MCF 10A (cell line): ENCODE measurements at regions not wholly inside any gene's neighbourhood (a gene's known extent, or its start where the extent isn't known, plus 50 kb on each side); places are given as distances from the start of the nearest gene placed in this dataset.
A peak's percentile ranks its signal among the peaks of the same experiment; 100 is the strongest.

Source experiments
- BruUV-seq: library from RNA; stranded (reverse); fragments of 400-500 nt; replicated peaks from 2 replicates; lab custom pipeline; 2021; lab: Mats Ljungman, UMichigan
- CTCF ChIA-PET: fragments of 300-600 bp; sonication (Branson Sonifier 250); formaldehyde crosslinking; extraction: SDS; loops from one replicate; lab custom pipeline; 2021; ENCODE audit warnings: antibody characterized with exemption, inconsistent platforms; lab: Yijun Ruan, JAX
- POLR2A ChIA-PET: fragments of 300-600, 350-650 bp; sonication (Branson Sonifier 250); formaldehyde crosslinking; extraction: SDS; loops from one replicate; lab custom pipeline; 2020; ENCODE audit warnings: antibody characterized with exemption, inconsistent platforms; lab: Yijun Ruan, JAX
- DNase-seq: peaks from one replicate; pipeline ENCODE4 v3.0.0-alpha.2; 2018; ENCODE audit not compliant: unreplicated experiment
- H3K27ac Mint-ChIP-seq: one replicate; pipeline ENCODE4 v1.8.0; 2022; ENCODE audit warnings: mild to moderate bottlenecking, low read depth, mixed read lengths; ENCODE audit not compliant: unreplicated experiment
- H3K27me3 Mint-ChIP-seq: one replicate; pipeline ENCODE4 v1.8.0; 2022; ENCODE audit warnings: mixed read lengths; ENCODE audit not compliant: insufficient read depth, unreplicated experiment
- H3K36me3 Mint-ChIP-seq: one replicate; pipeline ENCODE4 v1.8.0; 2022; ENCODE audit warnings: mild to moderate bottlenecking, moderate library complexity, mixed read lengths; ENCODE audit not compliant: insufficient read depth, unreplicated experiment
- H3K4me1 Mint-ChIP-seq: one replicate; pipeline ENCODE4 v1.8.0; 2022; ENCODE audit warnings: mixed read lengths; ENCODE audit not compliant: insufficient read depth, unreplicated experiment
- H3K4me3 Mint-ChIP-seq: one replicate; pipeline ENCODE4 v1.8.0; 2022; ENCODE audit warnings: mild to moderate bottlenecking, moderate library complexity, mixed read lengths; ENCODE audit not compliant: unreplicated experiment
- H3K9me3 Mint-ChIP-seq: one replicate; pipeline ENCODE4 v1.8.0; 2022; ENCODE audit warnings: mixed read lengths; ENCODE audit not compliant: unreplicated experiment
- CTCF ChIP-seq: fragments of 200-600 bp; IDR thresholded peaks from one replicate; pipeline ENCODE4 v1.8.0; 2022; ENCODE audit warnings: antibody characterized with exemption, mild to moderate bottlenecking; ENCODE audit not compliant: unreplicated experiment
- intact Hi-C: fragments of 100-400 bp; cut with micrococcal nuclease; formaldehyde crosslinking; loops from 2 replicates; pipeline ENCODE4 v1.14.1; 2022

- BruUV-seq: no TSS peak
- ChIA-PET CTCF (interaction anchor here (0.7 kb wide), 1 partner anchor 864 kb away, joined by 3 read pairs; no protein-coding TSS in a partner anchor), POLR2A (no interaction called here)
- Mint-ChIP-seq H3K4me1 (no peaks in the 10 kb centered on the region), H3K27me3 (no peaks in the 10 kb centered on the region), H3K27ac (no peak overlapping the region), H3K36me3 (peaks cover 6% of the 10 kb centered on the region), H3K9me3 (no peaks in the 10 kb centered on the region), H3K4me3 (no peak overlapping the region)
- intact Hi-C loops: no loop called here
- DNase-seq: no peak
- no peak for TF ChIP-seq CTCF
Observed at GRCh38 chr2:78315368-78315767, 710.1 kb upstream of the REG3G start.

GRCh38 chr2:78318275-78318674 is 707.2 kb upstream of the REG3G start:
- ChIA-PET POLR2A (no interaction called here), CTCF (no interaction called here)
- TF ChIP-seq CTCF: no peak
- Mint-ChIP-seq H3K9me3 (no peaks in the 10 kb centered on the region), H3K27me3 (no peaks in the 10 kb centered on the region), H3K4me1 (no peaks in the 10 kb centered on the region), H3K4me3 (no peak overlapping the region), H3K36me3 (peaks cover 6% of the 10 kb centered on the region), H3K27ac (no peak overlapping the region)
- no TSS peak for BruUV-seq
- DNase-seq: no peak
- intact Hi-C loops: no loop called here

- no peak for DNase-seq
- Mint-ChIP-seq H3K27me3 (no peaks in the 10 kb centered on the region), H3K36me3 (no peaks in the 10 kb centered on the region), H3K27ac (no peak overlapping the region), H3K4me1 (no peaks in the 10 kb centered on the region), H3K9me3 (no peaks in the 10 kb centered on the region), H3K4me3 (no peak overlapping the region)
- intact Hi-C loops: no loop called here
- CTCF ChIA-PET: no interaction called here
- POLR2A ChIA-PET: no interaction called here
- TF ChIP-seq CTCF: no peak
- BruUV-seq: no TSS peak
Observed at GRCh38 chr2:78330193-78330592, 695.3 kb upstream of the REG3G start.

GRCh38 chr2:78351208-78351607 is 674.3 kb upstream of the REG3G start:
- Mint-ChIP-seq H3K9me3 (no peaks in the 10 kb centered on the region), H3K4me3 (no peak overlapping the region), H3K27me3 (peaks cover 25% of the 10 kb centered on the region), H3K4me1 (no peaks in the 10 kb centered on the region), H3K36me3 (no peaks in the 10 kb centered on the region), H3K27ac (no peak overlapping the region)
- intact Hi-C loops: loop anchor here (2.0 to 10.0 kb wide), 2 partner anchors 628 to 1534 kb away; no protein-coding TSS in a partner anchor
- ChIA-PET CTCF (interaction anchor here (0.6 to 1.9 kb wide), 7 partner anchors 11 to 886 kb away, joined by 3 to 9 read pairs (median 4); no protein-coding TSS in a partner anchor), POLR2A (no interaction called here)
- TF ChIP-seq CTCF: no peak
- DNase-seq: peak; percentile 3
- BruUV-seq: no TSS peak
